ENCODE measurements at regions not wholly inside any gene's neighbourhood (a gene's known extent, or its start where the extent isn't known, plus 50 kb on each side); places are given as distances from the start of the nearest gene placed in this dataset.
"Not testable (repeated sequence)": the region's sequence is repeated elsewhere in the genome, so short reads cannot be mapped to it uniquely, and the experiment has no call there.

DNA sequence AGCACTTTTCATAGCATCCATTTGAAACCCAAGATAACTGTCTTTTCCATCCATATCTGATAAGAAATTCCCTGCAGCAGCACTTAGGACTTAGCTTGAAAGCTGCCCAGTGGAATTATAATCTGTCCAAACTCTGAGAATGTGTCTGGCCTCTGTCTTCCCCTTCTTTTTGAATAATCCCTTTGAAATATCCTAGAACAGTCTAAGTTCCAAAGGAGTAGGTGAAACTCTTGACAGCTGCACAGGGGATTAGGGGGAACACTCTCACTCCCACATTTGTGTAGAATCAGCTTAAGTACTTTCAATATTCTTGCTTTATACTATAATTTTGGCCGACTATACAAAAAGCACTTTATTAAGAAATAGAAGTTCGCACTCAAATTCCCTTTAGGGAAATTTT, 157.7 kb downstream of the PAPSS1 start:
- DNase-seq = no peak

DNA sequence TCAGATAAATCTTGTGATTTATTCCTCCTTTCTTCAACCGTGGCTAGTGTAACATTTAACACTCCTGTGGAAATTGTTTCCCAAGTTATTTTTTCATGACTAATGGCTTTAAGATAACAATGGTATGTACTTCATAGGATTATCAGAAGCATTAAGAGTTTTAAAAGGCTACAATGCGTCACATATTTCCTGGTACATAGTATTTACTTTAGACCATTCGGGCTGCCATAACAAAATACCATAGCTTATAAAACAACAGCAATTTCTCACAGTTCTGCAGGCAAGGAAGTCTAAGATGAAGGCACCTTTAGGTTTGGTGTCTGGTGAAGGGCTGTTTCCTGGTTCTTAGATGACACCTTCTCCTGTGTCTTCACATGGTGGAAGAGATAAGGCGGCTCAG, 158.6 kb downstream of the PAPSS1 start:
- DNase-seq = no peak

DNA sequence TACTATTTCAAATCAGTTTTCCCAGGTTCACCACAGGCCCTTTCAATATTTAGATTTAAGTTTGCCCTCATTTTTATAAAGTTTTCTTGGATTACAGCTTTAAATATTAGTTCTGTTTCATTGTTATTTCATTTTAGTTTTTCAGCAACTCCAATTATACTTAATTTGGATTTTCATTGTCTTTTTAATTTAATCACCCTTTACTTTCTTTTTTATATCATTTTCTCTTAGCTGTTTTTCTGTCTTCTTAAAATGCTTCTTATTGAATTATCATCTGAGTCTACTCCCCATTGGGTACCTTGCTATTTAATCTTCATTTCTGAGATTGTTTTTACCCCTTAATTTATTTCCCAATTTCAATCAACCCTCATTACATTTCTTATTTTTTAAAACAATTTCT, 160.4 kb downstream of the PAPSS1 start:
- no peak for DNase-seq

GRCh38 chr4:107552306-107552705, 167.7 kb downstream of the PAPSS1 start:
- no peak for DNase-seq

- DNase-seq = no peak
Measured at GRCh38 chr4:107548211-107548905, 171.7 kb downstream of the PAPSS1 start.

DNA sequence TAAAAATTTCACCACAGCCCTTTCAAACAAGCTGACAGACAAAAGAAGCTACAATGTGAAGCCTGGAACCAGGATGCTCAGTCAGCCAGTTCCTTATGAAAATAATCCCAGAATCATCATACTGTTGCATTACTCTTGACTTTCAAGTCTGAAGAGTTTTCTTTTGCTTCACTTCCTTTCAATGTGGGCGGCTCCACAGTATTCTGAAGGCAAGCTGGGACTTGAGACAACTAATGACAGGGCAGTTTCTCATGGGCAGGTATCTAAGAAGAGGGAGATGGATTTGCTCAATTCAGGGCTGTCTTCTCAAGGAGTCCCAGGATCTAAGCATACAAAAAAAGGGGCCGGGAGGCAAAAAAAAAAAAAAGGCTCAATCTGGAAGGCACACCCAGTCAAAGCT, 173.4 kb downstream of the PAPSS1 start:
- DNase-seq = no peak

GRCh38 chr4:107541511-107541910, 178.5 kb downstream of the PAPSS1 start:
- no peak for DNase-seq

GRCh38 chr4:107531927-107532326, 188.1 kb downstream of the PAPSS1 start:
- DNase-seq = no peak

GRCh38 chr4:107520368-107520767, 199.7 kb downstream of the PAPSS1 start:
- no peak for DNase-seq

GRCh38 chr4:107519053-107519452, 201.0 kb downstream of the PAPSS1 start:
- DNase-seq = no peak

- no peak for DNase-seq
Measured at GRCh38 chr4:107518076-107518475, 202.0 kb downstream of the PAPSS1 start.

GRCh38 chr4:107512549-107512948, 207.5 kb downstream of the PAPSS1 start:
- no peak for DNase-seq

GRCh38 chr4:107509615-107510014, 210.4 kb downstream of the PAPSS1 start:
- no peak for DNase-seq

DNA sequence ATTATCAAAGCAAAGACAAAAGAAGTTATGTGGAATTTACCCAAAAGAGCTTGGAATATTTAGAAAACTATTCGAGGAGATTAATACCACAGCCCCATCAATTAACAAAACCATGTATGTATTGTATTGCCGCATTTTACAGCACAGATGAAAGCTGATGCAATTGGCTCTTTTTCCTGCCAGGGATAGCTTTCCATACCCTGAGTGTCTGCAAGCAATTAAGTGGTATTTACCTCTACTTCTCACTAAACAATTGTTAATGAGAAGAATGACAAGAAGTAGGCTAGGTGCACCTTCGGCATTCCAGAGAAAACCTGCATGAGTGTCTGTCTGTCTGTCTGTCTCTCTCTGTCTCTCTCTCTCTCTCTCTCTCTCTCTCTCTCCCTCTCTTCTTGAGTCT, 219.5 kb downstream of the PAPSS1 start:
- DNase-seq = no peak

DNA sequence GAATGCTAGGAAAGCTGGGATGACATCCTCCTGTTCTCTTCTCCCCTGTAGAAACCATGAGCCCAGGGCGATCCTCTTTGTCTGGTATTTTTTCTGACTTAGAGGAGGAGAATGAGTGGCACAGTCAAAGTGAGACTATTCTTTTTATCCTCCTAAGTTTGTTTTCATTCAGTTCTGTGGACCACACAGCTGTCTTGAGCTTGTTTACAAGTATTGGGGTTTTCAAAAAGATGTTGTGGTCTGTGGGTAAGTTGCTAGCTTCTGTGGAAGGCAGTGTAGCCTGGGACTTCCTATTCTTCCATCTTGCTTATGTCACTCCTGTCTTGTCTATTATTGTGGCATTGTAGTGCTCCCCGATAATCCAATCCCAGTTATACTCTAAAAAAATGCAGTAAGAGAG, 223.0 kb downstream of the PAPSS1 start:
- DNase-seq = no peak

- no peak for DNase-seq
Measured at GRCh38 chr4:107492566-107492965, 227.5 kb downstream of the PAPSS1 start.

GRCh38 chr4:107490116-107490515, 229.9 kb downstream of the PAPSS1 start:
- DNase-seq = no peak

GRCh38 chr4:107483621-107484020, 236.4 kb downstream of the PAPSS1 start:
- DNase-seq = not testable (repeated sequence)

DNA sequence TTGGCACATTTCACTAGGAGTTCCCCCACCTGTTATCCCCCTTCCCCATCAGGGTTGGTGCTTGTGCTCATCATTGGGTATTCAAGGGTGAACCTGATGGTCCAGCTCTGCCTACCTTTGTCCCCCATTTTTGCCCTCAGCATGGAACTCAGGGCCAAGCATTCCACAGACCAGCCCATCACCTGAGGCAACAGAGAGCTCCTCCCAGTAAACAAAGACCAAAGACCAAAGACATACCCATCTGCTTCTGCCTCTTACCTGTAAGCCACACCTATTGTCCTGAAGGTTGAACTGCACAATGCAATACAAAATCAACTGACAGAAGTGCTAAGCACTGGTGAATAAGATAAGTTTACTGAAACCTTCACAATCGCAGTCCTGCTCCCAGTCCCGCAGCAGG, 237.5 kb downstream of the PAPSS1 start:
- no peak for DNase-seq

DNA sequence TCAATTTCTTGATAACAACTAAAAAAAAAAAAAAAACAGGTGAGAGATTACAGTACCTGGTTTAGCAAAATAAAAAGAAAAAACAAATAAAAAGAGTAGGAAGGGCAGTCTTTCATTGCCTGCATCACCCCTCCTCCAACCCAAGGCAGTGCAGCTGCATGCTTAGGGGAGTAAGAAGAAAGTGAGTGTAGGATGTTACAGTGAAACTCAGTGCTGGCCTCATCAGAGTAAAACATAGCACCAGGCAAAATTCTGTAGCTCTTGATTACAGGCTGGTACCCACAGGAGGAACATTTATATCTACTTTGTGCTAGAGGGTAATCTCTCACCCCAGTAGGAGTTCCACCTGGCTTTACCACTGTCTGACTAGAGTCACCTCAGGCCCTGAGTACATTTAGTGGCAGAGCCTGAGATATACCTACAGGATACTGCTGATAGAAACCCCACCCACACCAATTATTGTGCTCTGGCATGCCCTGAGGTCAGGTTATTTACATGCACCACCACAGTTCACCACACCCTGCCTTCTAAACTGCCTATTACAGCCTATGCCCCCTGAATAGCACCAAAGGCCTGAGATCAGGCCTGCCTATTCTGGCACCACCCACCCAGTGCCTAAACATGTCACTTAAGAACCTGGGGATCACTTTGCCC, 241.6 kb downstream of the PAPSS1 start:
- DNase-seq = no peak

GRCh38 chr4:107473126-107473525, 246.9 kb downstream of the PAPSS1 start:
- DNase-seq = no peak

DNA sequence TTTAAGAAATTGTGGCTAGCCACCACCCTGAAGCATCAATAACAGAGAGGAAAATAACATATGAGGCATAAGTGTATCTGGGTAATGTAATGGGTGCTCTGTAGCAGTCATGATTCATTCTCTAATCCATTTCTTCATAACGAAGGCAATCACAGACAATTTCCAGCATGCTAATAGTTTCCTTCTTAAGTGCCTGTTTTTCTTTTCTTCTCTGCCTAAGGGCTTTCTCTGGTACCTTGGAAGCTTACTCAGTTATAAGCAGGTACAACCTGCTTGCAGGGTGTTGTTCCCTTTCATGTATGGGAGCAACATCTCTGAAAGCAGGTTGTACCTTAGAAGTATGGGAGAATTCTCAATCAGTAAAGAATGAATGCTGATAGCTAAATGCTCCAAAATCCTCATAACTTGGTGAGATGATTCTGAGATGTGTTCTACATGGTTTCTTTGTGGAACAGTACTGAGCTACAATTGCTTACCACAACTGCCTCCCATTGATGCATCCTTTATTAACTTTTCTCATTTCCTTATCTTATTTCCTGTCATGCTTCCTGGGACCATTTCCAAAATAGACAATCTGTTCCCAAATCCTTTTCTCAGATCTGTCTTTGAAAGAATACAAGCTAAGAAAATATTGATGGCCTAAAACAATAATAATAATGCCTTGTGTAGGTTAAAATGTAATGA, 247.6 kb downstream of the PAPSS1 start:
- DNase-seq = no peak

GRCh38 chr4:107470173-107470572, 249.9 kb downstream of the PAPSS1 start:
- no peak for DNase-seq

DNA sequence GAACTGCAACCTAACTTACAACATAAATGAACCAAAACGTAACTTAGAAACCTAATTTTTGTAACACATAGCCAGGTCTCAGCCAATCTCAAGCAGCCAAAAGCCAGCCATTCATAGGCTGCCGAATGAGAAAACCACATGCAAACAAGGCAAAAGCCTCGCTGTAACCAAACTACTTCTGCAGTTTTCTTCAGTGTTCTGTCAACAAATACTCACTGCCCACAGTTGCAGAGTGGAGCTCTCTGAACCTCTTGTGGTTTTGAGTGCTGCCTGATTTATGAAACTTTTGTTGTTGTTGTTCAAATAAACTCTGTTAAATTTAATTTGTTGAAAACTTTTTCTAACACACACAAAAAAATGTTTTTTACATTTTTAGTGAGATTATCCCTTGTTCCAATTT, 251.2 kb downstream of the PAPSS1 start:
- DNase-seq = no peak
